WTC11 (cell line): ENCODE measurements at regions not wholly inside any gene's neighbourhood (a gene's known extent, or its start where the extent isn't known, plus 50 kb on each side); places are given as distances from the start of the nearest gene placed in this dataset.

Source experiments
- ATAC-seq: fragments of 200-7000 bp; cut with Tn5 transposase; 2 replicates; pipeline ENCODE4 v1.10.0; 2021; ENCODE audit warnings: mild to moderate bottlenecking, moderate library complexity
- CTCF ChIA-PET: fragments of 300-600 bp; sonication (Branson Sonifier 250); formaldehyde crosslinking; loops from one replicate; lab custom pipeline; 2021; ENCODE audit warnings: antibody characterized with exemption; lab: Charles Lee
- POLR2A ChIA-PET: fragments of 350-600 bp; sonication (Branson Sonifier 250); formaldehyde crosslinking; loops from one replicate; lab custom pipeline; 2021; ENCODE audit warnings: antibody characterized with exemption; lab: Charles Lee
- DNase-seq: peaks from one replicate; pipeline ENCODE4 v3.0.0; 2021; ENCODE audit warnings: low spot score
- H3K27ac Mint-ChIP-seq: 2 replicates; pipeline ENCODE4 v1.8.0; 2021; ENCODE audit warnings: mixed read lengths
- H3K27me3 Mint-ChIP-seq: 2 replicates; pipeline ENCODE4 v1.8.0; 2021; ENCODE audit warnings: low read depth, mild to moderate bottlenecking, moderate library complexity, mixed read lengths
- H3K36me3 Mint-ChIP-seq: 2 replicates; pipeline ENCODE4 v1.8.0; 2021; ENCODE audit warnings: mixed read lengths
- H3K4me1 Mint-ChIP-seq: 2 replicates; pipeline ENCODE4 v1.8.0; 2022; ENCODE audit warnings: mixed read lengths
- H3K4me3 Mint-ChIP-seq: 2 replicates; pipeline ENCODE4 v1.8.0; 2021; ENCODE audit warnings: mild to moderate bottlenecking, moderate library complexity, mixed read lengths
- H3K9me3 Mint-ChIP-seq: 2 replicates; pipeline ENCODE4 v1.8.0; 2021; ENCODE audit warnings: mixed read lengths
- ATF6 ChIP-seq: sonication (generic); formaldehyde crosslinking; IDR thresholded peaks from 2 replicates; pipeline ENCODE4 v1.8.1; 2023; ENCODE audit warnings: mild to moderate bottlenecking, missing genetic modification reagents
- E2F1 ChIP-seq: sonication (generic); formaldehyde crosslinking; IDR thresholded peaks from 2 replicates; pipeline ENCODE4 v1.8.0; 2022; ENCODE audit warnings: mild to moderate bottlenecking, missing genetic modification reagents
- EMX1 ChIP-seq: fragments of 250-450 bp; sonication (Bioruptor Pico); IDR thresholded peaks from 2 replicates; pipeline ENCODE4 v1.8.0; 2021; ENCODE audit warnings: mild to moderate bottlenecking
- ESRRA ChIP-seq: sonication (generic); formaldehyde crosslinking; IDR thresholded peaks from 2 replicates; pipeline ENCODE4 v1.8.1; 2022; ENCODE audit warnings: mild to moderate bottlenecking, missing genetic modification reagents, borderline replicate concordance
- JUN ChIP-seq: sonication (generic); formaldehyde crosslinking; IDR thresholded peaks from 2 replicates; pipeline ENCODE4 v1.8.0; 2023; ENCODE audit warnings: mild to moderate bottlenecking, missing genetic modification reagents
- KAT7 ChIP-seq: sonication (generic); formaldehyde crosslinking; IDR thresholded peaks from 2 replicates; pipeline ENCODE4 v1.8.1; 2023; ENCODE audit warnings: missing genetic modification reagents, mild to moderate bottlenecking, borderline replicate concordance
- MAX ChIP-seq: sonication (generic); formaldehyde crosslinking; IDR thresholded peaks from 2 replicates; pipeline ENCODE4 v1.8.0; 2022; ENCODE audit warnings: mild to moderate bottlenecking, missing genetic modification reagents
- SMAD3 ChIP-seq: sonication (generic); formaldehyde crosslinking; IDR thresholded peaks from 2 replicates; pipeline ENCODE4 v1.8.0; 2022; ENCODE audit warnings: missing genetic modification reagents, mild to moderate bottlenecking, borderline replicate concordance
- SP1 ChIP-seq: sonication (generic); formaldehyde crosslinking; conservative IDR thresholded peaks from 2 replicates; pipeline ENCODE4 v1.8.1; 2022; ENCODE audit warnings: missing genetic modification reagents
- TP53 ChIP-seq: sonication (generic); formaldehyde crosslinking; IDR thresholded peaks from 2 replicates; pipeline ENCODE4 v1.8.1; 2023; ENCODE audit warnings: mild to moderate bottlenecking, missing genetic modification reagents
- USF1 ChIP-seq: sonication (generic); formaldehyde crosslinking; IDR thresholded peaks from 2 replicates; pipeline ENCODE4 v1.8.0; 2022; ENCODE audit warnings: mild to moderate bottlenecking, missing genetic modification reagents
- ZBTB43 ChIP-seq: sonication (generic); formaldehyde crosslinking; IDR thresholded peaks from 2 replicates; pipeline ENCODE4 v1.8.1; 2023; ENCODE audit warnings: mild to moderate bottlenecking, missing genetic modification reagents
- ZNF232 ChIP-seq: sonication (generic); formaldehyde crosslinking; IDR thresholded peaks from 2 replicates; pipeline ENCODE4 v1.8.0; 2022; ENCODE audit warnings: mild to moderate bottlenecking, missing genetic modification reagents
- ZNF281 ChIP-seq: sonication (generic); formaldehyde crosslinking; IDR thresholded peaks from 2 replicates; pipeline ENCODE4 v1.8.0; 2023; ENCODE audit warnings: mild to moderate bottlenecking, missing genetic modification reagents
- ZNF512 ChIP-seq: sonication (generic); formaldehyde crosslinking; IDR thresholded peaks from 2 replicates; pipeline ENCODE4 v1.8.1; 2022; ENCODE audit warnings: missing genetic modification reagents, borderline replicate concordance

- no peak overlapping the region for H3K27ac Mint-ChIP-seq
- ATAC-seq (no peak), DNase-seq (no peak)
- H3K36me3 Mint-ChIP-seq, result peaks cover 8% of the 10 kb centered on the region
- H3K27me3 Mint-ChIP-seq, result peaks cover 2% of the 10 kb centered on the region; the same call in 1 of the 2 replicates
- H3K4me1 Mint-ChIP-seq, result no peaks in the 10 kb centered on the region
- ChIA-PET CTCF (no interaction called here), POLR2A (no interaction called here)
- H3K4me3 Mint-ChIP-seq, result no peak overlapping the region
- H3K9me3 Mint-ChIP-seq, result peaks cover 26% of the 10 kb centered on the region
- TF ChIP-seq EMX1 (CRISPR knock-in tag) (no peak), SMAD3 (CRISPR knock-in tag) (no peak), E2F1 (CRISPR knock-in tag) (no peak), ZNF512 (CRISPR knock-in tag) (no peak), ZNF232 (no peak), SP1 (CRISPR knock-in tag) (no peak), TP53 (no peak), JUN (CRISPR knock-in tag) (no peak), ZNF281 (no peak), ATF6 (CRISPR knock-in tag) (no peak)
Observed at GRCh38 chr6:91879386-91879995, 1292.6 kb upstream of the MAP3K7 start.

GRCh38 chr6:91877994-91878393 is 1291.1 kb upstream of the MAP3K7 start:
- no peak for ATAC-seq
- H3K4me1 Mint-ChIP-seq, result no peaks in the 10 kb centered on the region
- H3K27ac Mint-ChIP-seq, result no peak overlapping the region
- no peaks in the 10 kb centered on the region for H3K36me3 Mint-ChIP-seq
- peaks cover 15% of the 10 kb centered on the region for H3K9me3 Mint-ChIP-seq
- no peak for DNase-seq
- ChIA-PET CTCF (no interaction called here), POLR2A (no interaction called here)
- no peaks in the 10 kb centered on the region for H3K27me3 Mint-ChIP-seq
- no peak for TF ChIP-seq KAT7 (CRISPR knock-in tag)
- TF ChIP-seq MAX (CRISPR knock-in tag), result no peak
- TF ChIP-seq ZBTB43 (CRISPR knock-in tag), result no peak
- TF ChIP-seq JUN (CRISPR knock-in tag), result no peak
- no peak for TF ChIP-seq USF1
- TF ChIP-seq ESRRA (CRISPR knock-in tag), result no peak
- no peak overlapping the region for H3K4me3 Mint-ChIP-seq
